GM19372 (cell line): ENCODE measurements at regions not wholly inside any gene's neighbourhood (a gene's known extent, or its start where the extent isn't known, plus 50 kb on each side); places are given as distances from the start of the nearest gene placed in this dataset.

Source experiments
- ATAC-seq: cut with Tn5 transposase; IDR thresholded peaks from one replicate; pipeline ENCODE4 v1.9.1; 2021; ENCODE audit warnings: mild to moderate bottlenecking, low read depth, moderate library complexity; ENCODE audit not compliant: unreplicated experiment

GRCh38 chr2:42865884-42866881 is 73.8 kb upstream of the HAAO start:
- ATAC-seq: no peak

- no peak for ATAC-seq
These were observed 72.4 kb upstream of the HAAO start for GRCh38 chr2:42864641-42865280.

GRCh38 chr2:42864222-42864621 is 71.8 kb upstream of the HAAO start:
- ATAC-seq: no peak

- ATAC-seq: no peak
These were observed 71.4 kb upstream of the HAAO start for GRCh38 chr2:42863751-42864150.

GRCh38 chr2:42863320-42863719 is 70.9 kb upstream of the HAAO start:
- ATAC-seq: no peak

- no peak for ATAC-seq
These were observed 70.3 kb upstream of the HAAO start for GRCh38 chr2:42862669-42863185.

- no peak for ATAC-seq
These were observed 68.9 kb upstream of the HAAO start for GRCh38 chr2:42861321-42861720.

GRCh38 chr2:42860319-42861094 is 68.1 kb upstream of the HAAO start:
- no peak for ATAC-seq

- no peak for ATAC-seq
These were observed 67.4 kb upstream of the HAAO start for GRCh38 chr2:42859791-42860190.

GRCh38 chr2:42859006-42859552 is 66.7 kb upstream of the HAAO start:
- no peak for ATAC-seq

GRCh38 chr2:42858140-42859005 is 66.0 kb upstream of the HAAO start:
- no peak for ATAC-seq

- ATAC-seq: no peak
These were observed 64.7 kb upstream of the HAAO start for GRCh38 chr2:42856891-42857632.

- no peak for ATAC-seq
These were observed 63.9 kb upstream of the HAAO start for GRCh38 chr2:42856106-42856860.

GRCh38 chr2:42855221-42855970 is 63.0 kb upstream of the HAAO start:
- no peak for ATAC-seq

- no peak for ATAC-seq
These were observed 61.9 kb upstream of the HAAO start for GRCh38 chr2:42854207-42854818.

GRCh38 chr2:42853549-42854206 is 61.3 kb upstream of the HAAO start:
- no peak for ATAC-seq
